DOHH2 (cell line): ENCODE measurements at regions not wholly inside any gene's neighbourhood (a gene's known extent, or its start where the extent isn't known, plus 50 kb on each side); places are given as distances from the start of the nearest gene placed in this dataset.

ENCODE experiments used
- H3F3A ChIP-seq: fragments of 200-600 bp; sonication (generic), shearing (Covaris generic); 2 replicates; pipeline ENCODE4 v1.6.0; 2016; ENCODE audit warnings: antibody characterized with exemption, mild to moderate bottlenecking; ENCODE audit not compliant: control insufficient read depth, insufficient read depth
- H3K27ac ChIP-seq: fragments of 200-600 bp; sonication (generic); 2 replicates; pipeline ENCODE4 v1.5.1; 2014; ENCODE audit warnings: low read depth, mild to moderate bottlenecking, low read length, moderate library complexity
- H3K27me3 ChIP-seq: fragments of 200-600 bp; sonication (generic); 2 replicates; pipeline ENCODE4 v1.6.1; 2014; ENCODE audit warnings: mild to moderate bottlenecking, low read length, mixed read lengths; ENCODE audit not compliant: control insufficient read depth
- H3K36me3 ChIP-seq: fragments of 200-600 bp; sonication (generic); 2 replicates; pipeline ENCODE4 v1.6.1; 2014; ENCODE audit warnings: mild to moderate bottlenecking, low read length, moderate library complexity, mixed read lengths; ENCODE audit not compliant: control insufficient read depth
- H3K4me1 ChIP-seq: fragments of 200-600 bp; sonication (generic); 2 replicates; pipeline ENCODE4 v1.6.1; 2014; ENCODE audit warnings: mild to moderate bottlenecking, low read length, mixed read lengths; ENCODE audit not compliant: control insufficient read depth
- H3K4me2 ChIP-seq: fragments of 200-600 bp; sonication (generic); 2 replicates; pipeline ENCODE4 v1.6.0; 2014; ENCODE audit warnings: mild to moderate bottlenecking, low read length, moderate library complexity
- H3K4me3 ChIP-seq: fragments of 200-600 bp; sonication (generic); 2 replicates; pipeline ENCODE4 v1.5.1; 2014; ENCODE audit warnings: mild to moderate bottlenecking, low read length, mixed read lengths
- H3K79me2 ChIP-seq: fragments of 200-600 bp; sonication (generic); 2 replicates; pipeline ENCODE4 v1.6.1; 2014; ENCODE audit warnings: mild to moderate bottlenecking, low read length, mixed read lengths; ENCODE audit not compliant: control insufficient read depth
- H3K9me2 ChIP-seq: fragments of 200-600 bp; sonication (generic); replicated peaks from 2 replicates; pipeline ENCODE4 v1.6.1; 2014; ENCODE audit warnings: mild to moderate bottlenecking, low read length, mixed read lengths; ENCODE audit not compliant: control insufficient read depth
- H3K9me3 ChIP-seq: fragments of 200-600 bp; sonication (generic); 2 replicates; pipeline ENCODE4 v1.6.1; 2014; ENCODE audit warnings: antibody characterized with exemption, low read length, mixed read lengths; ENCODE audit not compliant: control insufficient read depth, insufficient read depth
- H4K20me1 ChIP-seq: fragments of 200-600 bp; sonication (generic); 2 replicates; pipeline ENCODE4 v1.6.0; 2014; ENCODE audit warnings: low read depth, mild to moderate bottlenecking, antibody characterized with exemption, low read length, moderate library complexity; ENCODE audit not compliant: control insufficient read depth, insufficient read depth
- CTCF ChIP-seq: fragments of 200-600 bp; sonication (generic); IDR thresholded peaks from one replicate; pipeline ENCODE4 v1.5.1; 2014; ENCODE audit warnings: antibody characterized with exemption, mild to moderate bottlenecking, low read depth, low read length; ENCODE audit not compliant: poor library complexity, severe bottlenecking
- EZH2phosphoT487 ChIP-seq: fragments of 200-600 bp; sonication (generic); IDR thresholded peaks from 2 replicates; pipeline ENCODE4 v1.6.1; 2017; ENCODE audit warnings: borderline replicate concordance, mild to moderate bottlenecking, antibody characterized with exemption, low read length, moderate library complexity, mixed read lengths

DNA sequence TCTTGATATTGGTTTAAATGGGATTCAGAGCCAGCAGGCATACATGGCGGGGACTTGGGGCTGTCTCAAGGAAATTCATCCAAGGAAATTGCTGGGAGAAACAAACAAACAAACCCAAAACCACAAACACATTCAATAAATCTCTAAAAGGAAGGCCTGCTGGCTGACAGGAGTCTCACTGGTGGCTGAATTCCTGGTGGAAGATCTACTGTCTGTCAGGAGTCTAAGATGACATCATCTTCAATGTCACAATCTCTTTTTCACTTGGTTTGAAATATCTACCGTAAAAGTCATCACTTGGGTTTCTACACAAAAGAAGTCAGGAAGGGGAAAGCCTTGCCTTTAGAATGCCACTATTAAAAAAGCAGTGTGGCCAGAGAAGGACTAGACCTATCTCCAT is 87.9 kb downstream of the KLF5 start:
- H3K4me3 ChIP-seq, result no peak overlapping the region
- H3F3A ChIP-seq, result no peaks in the 10 kb centered on the region
- no peaks in the 10 kb centered on the region for H3K36me3 ChIP-seq
- H3K9me2 ChIP-seq, result no peaks in the 10 kb centered on the region
- H3K27ac ChIP-seq, result no peak overlapping the region
- H3K9me3 ChIP-seq, result no peaks in the 10 kb centered on the region
- H3K79me2 ChIP-seq, result no peaks in the 10 kb centered on the region
- no peaks in the 10 kb centered on the region for H3K27me3 ChIP-seq
- no peaks in the 10 kb centered on the region for H4K20me1 ChIP-seq
- TF ChIP-seq CTCF (no peak), EZH2phosphoT487 (no peak)
- no peak overlapping the region for H3K4me2 ChIP-seq
- no peaks in the 10 kb centered on the region for H3K4me1 ChIP-seq

DNA sequence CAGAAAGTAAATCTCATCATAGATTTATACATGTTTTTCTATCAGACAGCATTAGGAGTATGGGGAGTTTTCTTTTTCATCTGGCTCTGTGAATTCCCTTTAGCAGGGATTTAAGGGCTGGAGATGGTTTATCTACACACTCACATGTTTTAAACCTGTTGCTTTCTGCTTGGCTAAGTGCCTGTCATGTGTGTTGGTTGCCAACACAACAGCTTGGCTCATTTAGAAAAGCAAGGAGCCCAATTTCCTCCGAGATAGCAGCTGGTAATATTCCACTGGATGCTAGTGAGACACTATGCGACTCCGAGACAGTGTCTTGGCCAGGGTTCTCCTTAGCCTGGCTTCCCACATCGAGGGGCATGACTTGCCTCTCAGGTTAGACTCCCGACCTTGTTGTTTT is 83.3 kb downstream of the KLF5 start:
- H3K4me3 ChIP-seq, result no peak overlapping the region

GRCh38 chr13:73141292-73141771 is 82.5 kb downstream of the KLF5 start:
- TF ChIP-seq EZH2phosphoT487 (no peak), CTCF (no peak)
- no peaks in the 10 kb centered on the region for H3K79me2 ChIP-seq
- no peaks in the 10 kb centered on the region for H3K9me3 ChIP-seq
- no peak overlapping the region for H3K4me3 ChIP-seq
- no peaks in the 10 kb centered on the region for H3K9me2 ChIP-seq
- H3K36me3 ChIP-seq, result no peaks in the 10 kb centered on the region
- no peaks in the 10 kb centered on the region for H3F3A ChIP-seq
- no peak overlapping the region for H3K4me2 ChIP-seq
- H4K20me1 ChIP-seq, result no peaks in the 10 kb centered on the region
- H3K4me1 ChIP-seq, result no peaks in the 10 kb centered on the region
- H3K27ac ChIP-seq, result no peak overlapping the region
- H3K27me3 ChIP-seq, result no peaks in the 10 kb centered on the region

More for the DNA sequence above, 83.3 kb downstream of the KLF5 start:
- no peaks in the 10 kb centered on the region for H3K27me3 ChIP-seq
- no peaks in the 10 kb centered on the region for H3K79me2 ChIP-seq
- H3K9me2 ChIP-seq, result no peaks in the 10 kb centered on the region
- H3K4me1 ChIP-seq, result no peaks in the 10 kb centered on the region
- no peaks in the 10 kb centered on the region for H4K20me1 ChIP-seq
- H3F3A ChIP-seq, result no peaks in the 10 kb centered on the region
- no peak overlapping the region for H3K4me2 ChIP-seq
- H3K27ac ChIP-seq, result no peak overlapping the region
- no peaks in the 10 kb centered on the region for H3K36me3 ChIP-seq
- TF ChIP-seq EZH2phosphoT487 (no peak), CTCF (no peak)
- H3K9me3 ChIP-seq, result no peaks in the 10 kb centered on the region

DNA sequence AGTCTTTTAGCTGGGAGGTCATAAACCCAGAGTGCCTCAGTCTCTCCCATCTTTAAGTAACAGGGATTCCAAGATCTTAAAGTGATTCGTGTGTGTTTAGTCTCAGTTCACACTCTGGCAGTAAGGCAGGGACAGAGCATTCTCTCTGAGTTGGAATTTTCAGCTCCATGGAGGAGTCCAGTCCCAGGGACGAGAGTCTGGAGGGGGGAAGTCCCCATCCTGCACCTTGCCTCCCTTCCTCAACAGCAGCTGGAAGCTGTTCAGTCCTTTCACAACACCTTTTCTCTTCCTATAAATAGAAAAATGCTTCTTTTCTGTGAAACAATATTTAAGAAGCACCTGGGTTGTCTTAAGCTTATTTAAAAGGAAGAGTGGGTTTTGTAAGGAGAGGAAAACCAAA is 82.0 kb downstream of the KLF5 start:
- Histone ChIP-seq H3K4me1 (no peaks in the 10 kb centered on the region), H3K36me3 (no peaks in the 10 kb centered on the region), H3K4me3 (no peak overlapping the region), H4K20me1 (no peaks in the 10 kb centered on the region), H3K9me2 (no peaks in the 10 kb centered on the region), H3F3A (no peaks in the 10 kb centered on the region), H3K27ac (no peak overlapping the region), H3K4me2 (no peak overlapping the region), H3K27me3 (no peaks in the 10 kb centered on the region), H3K79me2 (no peaks in the 10 kb centered on the region), H3K9me3 (no peaks in the 10 kb centered on the region)
- no peak for TF ChIP-seq CTCF
